ENCODE measurements at regions not wholly inside any gene's neighbourhood (a gene's known extent, or its start where the extent isn't known, plus 50 kb on each side); places are given as distances from the start of the nearest gene placed in this dataset.

GRCh38 chr6:43979525-43979924 lies 147.7 kb downstream of the MRPL14 start:
- DNase-seq = peak; percentile 32

- DNase-seq = peak; percentile 41
Measured at GRCh38 chr6:43978473-43979346, 148.5 kb downstream of the MRPL14 start.

- DNase-seq = peak; percentile 42
Measured at GRCh38 chr6:43977404-43978111, 149.7 kb downstream of the MRPL14 start.

- DNase-seq = no peak
Measured at GRCh38 chr6:43976706-43977403, 150.4 kb downstream of the MRPL14 start.

GRCh38 chr6:43974643-43975230 lies 152.5 kb downstream of the MRPL14 start:
- no peak for DNase-seq

GRCh38 chr6:43973357-43973756 lies 153.9 kb downstream of the MRPL14 start:
- DNase-seq = no peak

- peak; percentile 40 for DNase-seq
Measured at GRCh38 chr6:43972913-43973300, 154.3 kb downstream of the MRPL14 start.

- DNase-seq = peak; percentile 35
Measured at GRCh38 chr6:43972179-43972912, 154.9 kb downstream of the MRPL14 start.

- DNase-seq = peak; percentile 33
Measured at GRCh38 chr6:43971776-43972126, 155.5 kb downstream of the MRPL14 start.

GRCh38 chr6:43970913-43971775 lies 156.1 kb downstream of the MRPL14 start:
- DNase-seq = peak; percentile 41

- peak; percentile 49 for DNase-seq
Measured at GRCh38 chr6:43970068-43970912, 157.0 kb downstream of the MRPL14 start.

- peak; percentile 42 for DNase-seq
Measured at GRCh38 chr6:43969158-43969981, 157.9 kb downstream of the MRPL14 start.

- no peak for DNase-seq
Measured at GRCh38 chr6:43968110-43968965, 158.9 kb downstream of the MRPL14 start.

GRCh38 chr6:43967719-43968091 lies 159.5 kb downstream of the MRPL14 start:
- DNase-seq = no peak

- DNase-seq = peak; percentile 41
Measured at GRCh38 chr6:43966853-43967718, 160.2 kb downstream of the MRPL14 start.

- no peak for DNase-seq
Measured at GRCh38 chr6:43966374-43966658, 160.9 kb downstream of the MRPL14 start.

GRCh38 chr6:43965628-43966373 lies 161.5 kb downstream of the MRPL14 start:
- DNase-seq = no peak

Data from activated CD8-positive, alpha-beta memory T cell treated with anti-CD3 and anti-CD28 coated beads for 24 hours (primary cell).